GM21786 (cell line): ENCODE measurements at regions not wholly inside any gene's neighbourhood (a gene's known extent, or its start where the extent isn't known, plus 50 kb on each side); places are given as distances from the start of the nearest gene placed in this dataset.

Experiments used
- ATAC-seq: cut with Tn5 transposase; IDR thresholded peaks from one replicate; pipeline ENCODE4 v1.9.1; 2021; ENCODE audit not compliant: unreplicated experiment

DNA sequence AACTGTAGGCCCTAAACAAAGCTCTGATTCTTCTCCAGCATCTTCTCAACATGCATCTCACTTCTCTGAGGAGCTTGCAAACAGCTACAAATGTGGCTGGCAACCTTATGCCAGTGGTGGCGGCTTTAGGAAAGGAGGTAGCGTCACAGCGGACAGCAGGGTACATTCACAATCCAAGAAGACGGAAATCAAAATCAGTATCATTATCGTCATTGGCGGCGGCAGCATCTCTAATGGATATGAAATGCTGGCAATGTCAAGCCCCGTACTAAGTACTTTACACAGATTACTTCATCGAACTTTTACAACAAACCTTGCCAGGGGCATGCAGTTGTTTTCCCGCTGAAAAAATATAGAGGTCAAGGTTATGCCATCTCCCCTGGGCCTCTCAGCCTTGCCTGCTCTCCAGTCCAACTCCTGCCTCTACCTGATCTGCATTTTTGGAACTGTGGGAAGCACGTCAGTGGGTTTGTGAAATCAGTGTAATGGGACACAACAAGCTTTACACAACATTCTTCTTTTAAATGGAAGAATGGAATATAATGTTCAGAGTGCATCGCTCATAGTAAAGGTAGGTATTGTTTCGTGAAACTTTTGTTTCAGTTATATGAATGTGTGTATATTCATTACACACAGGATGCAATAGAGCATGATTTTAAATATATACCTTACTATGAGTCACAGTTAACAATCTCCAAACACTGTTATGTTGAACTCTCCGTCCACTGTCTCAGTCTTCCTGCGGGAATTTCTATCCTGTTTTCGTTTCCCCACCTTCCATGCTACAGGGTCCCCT is 152.9 kb downstream of the TTC32 start:
- no peak for ATAC-seq

DNA sequence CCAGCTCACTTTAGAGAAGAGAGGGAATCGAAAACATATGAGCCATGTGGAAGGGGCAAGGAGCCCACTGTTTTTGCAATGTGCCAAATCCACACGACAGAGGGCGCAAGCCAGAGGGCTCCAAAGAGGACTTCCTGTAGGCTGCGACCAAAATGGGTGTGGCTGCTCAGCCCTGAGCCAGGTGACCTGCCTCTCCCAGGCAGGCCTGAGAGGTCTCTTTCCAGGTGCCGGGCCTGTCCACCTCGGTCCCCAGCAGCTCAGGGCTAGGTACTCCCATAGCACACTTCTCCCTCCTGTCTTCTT is 153.8 kb downstream of the TTC32 start:
- no peak for ATAC-seq

DNA sequence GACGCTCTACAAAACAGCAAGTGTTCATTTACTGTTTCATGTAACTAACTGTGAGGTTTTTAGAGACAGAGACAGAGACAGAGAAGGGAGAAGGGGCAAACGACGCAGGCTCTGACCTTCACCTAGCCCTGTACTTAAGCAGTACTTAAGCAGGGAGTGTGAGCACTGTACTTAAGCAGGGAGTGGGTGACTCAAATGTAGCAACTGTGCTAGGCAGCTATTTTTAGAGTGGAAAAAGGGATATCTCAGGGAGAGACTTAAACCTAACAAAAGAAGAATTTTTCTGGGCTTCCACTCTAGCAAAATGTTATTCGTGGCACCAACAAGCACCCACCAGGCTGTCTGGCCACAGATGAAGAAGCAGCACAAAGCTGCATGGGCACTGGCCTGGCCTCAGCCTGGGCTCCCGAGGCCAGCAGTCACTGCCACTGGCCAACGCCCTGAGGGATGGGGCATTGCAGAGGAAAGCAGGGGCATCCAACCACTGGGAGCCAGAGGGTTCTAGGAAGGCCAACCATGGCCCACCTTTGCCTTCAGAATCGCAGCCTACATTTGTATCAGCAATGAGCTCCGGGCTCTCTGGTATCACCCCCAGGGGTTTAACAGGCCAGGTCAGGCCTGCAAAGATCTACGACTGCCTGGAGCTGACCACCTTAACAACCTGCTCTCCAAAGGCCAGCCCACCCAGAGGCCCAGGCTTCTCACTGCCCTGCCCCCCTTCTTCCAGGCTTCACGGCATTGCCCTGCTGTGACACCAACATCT is 154.3 kb downstream of the TTC32 start:
- ATAC-seq, result no peak

DNA sequence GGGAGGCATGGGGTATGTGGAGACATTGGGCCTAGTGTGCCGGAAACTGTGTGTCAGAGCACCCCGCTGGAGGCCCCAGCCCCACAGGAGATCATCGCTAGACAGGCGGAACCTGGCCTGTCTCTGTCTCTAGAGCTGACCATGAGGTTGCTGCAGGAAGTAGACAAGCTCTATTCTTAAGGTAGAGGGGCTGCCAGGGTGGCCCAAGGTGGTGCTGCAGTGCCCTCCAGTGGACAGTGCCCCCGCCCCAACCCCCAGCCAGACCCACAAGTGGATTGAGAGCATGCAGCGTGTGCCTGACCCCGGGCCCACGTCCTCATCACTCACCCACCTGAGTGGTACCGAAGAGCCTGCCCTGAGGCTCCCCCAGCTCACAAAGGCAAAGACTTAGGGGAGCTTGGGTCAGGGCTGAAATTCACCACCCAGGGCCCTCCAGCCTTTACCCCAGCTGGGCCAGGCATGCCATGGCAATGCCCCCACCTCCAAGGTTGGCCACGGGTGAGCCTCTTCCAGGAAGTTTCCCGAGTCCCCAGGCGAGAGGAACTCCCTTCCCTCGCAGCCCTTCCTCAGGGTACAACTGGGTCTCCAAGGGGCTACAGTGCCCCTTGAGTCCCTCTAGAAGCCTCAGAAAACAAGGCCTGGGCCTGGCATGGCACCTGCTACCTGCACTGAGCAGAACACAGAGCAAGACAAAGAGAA is 155.0 kb downstream of the TTC32 start:
- no peak for ATAC-seq

DNA sequence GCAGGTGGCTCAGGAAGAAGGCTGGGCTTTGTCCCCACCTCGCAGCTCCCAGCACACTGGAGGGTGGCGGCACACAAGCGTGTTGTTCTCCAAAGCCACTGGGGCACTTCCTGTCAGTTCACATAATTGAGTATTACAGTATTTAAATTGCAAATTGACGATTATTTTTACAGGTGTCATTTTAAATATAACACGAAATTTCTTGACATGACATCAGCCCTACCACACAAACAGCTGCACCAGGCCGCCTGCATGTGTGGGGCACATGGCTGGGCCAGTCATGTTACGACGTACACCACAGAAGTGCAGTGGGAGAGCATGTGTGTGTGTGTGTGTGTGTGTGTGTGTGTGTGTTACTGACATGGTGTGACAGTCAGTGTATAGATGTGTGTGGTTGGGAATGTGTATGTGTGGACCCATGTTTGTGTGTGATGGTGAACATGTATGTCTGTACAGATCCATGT is 155.6 kb downstream of the TTC32 start:
- no peak for ATAC-seq

DNA sequence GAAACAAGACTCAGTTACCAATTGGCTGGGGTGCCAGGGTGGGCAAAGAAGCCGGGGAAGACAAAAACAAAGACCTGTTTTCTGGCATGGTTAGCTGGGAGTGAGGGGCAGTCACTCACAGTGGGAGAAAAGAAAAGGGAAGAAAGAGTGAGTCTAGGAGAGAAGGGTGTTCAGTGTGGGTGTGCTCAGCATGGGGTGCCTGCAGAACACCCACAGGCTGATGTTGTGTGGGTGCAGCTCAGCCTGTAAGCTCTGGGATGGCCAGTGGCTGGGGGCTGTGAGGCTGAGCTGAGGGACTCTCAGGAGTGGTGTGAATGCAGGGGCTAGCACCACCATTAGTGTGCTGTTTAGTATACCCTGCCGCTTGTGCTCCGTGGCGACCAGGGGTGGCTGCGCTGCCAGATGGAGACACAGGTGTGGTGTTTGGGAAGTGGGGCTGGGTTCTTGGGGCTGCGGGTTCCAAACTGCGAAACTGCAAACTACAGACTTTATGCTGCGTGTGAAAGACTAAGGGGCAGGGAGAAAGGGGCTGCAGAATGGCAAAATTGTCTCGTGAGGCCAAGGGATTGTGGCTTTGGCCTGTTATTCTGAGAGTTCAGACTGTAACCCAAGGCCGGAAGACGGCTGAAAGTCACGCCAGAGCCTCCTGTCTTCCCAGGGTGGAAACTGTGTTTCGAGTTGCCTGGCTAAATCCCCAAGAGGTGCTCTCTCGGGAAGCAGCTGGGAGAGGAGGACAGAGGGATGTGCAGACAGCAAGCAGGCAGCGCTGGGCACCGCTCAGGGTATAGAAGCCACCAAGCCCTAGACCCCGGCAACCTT is 156.3 kb downstream of the TTC32 start:
- no peak for ATAC-seq

DNA sequence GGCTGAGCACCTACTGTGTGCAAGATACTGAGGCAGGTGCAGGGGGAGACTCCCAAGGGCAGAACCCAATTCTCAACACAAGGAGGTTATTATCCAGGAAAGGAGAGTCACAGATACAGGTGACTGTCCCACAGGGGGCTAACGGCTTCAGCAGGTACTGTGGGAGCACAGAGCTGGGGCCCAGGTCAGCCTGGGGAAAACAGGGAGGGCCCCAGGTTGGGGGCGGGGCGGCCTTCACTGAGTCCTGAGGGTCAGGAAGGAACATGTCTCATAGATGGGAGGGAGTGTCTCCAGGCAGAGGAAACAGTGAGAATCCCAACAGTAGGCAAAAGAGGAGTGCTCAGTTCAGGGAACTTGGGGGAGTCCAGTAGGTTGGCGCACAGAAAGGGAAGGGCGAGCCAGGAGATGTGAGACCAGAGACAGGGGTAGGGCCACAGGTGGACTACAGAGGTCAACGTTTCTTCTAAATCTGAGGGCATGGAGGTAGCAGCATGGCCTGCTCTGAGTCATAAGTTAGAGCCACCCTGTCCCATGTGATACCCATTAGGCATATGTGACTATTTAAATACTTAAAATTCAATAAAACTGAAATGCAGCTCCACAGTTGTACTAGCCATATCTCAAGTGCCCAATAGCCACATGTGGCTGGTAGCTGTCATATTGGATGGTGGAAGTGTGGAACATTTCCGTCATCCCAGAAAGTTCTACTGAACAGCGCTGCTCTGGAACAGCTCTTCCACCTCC is 157.2 kb downstream of the TTC32 start:
- ATAC-seq, result no peak

DNA sequence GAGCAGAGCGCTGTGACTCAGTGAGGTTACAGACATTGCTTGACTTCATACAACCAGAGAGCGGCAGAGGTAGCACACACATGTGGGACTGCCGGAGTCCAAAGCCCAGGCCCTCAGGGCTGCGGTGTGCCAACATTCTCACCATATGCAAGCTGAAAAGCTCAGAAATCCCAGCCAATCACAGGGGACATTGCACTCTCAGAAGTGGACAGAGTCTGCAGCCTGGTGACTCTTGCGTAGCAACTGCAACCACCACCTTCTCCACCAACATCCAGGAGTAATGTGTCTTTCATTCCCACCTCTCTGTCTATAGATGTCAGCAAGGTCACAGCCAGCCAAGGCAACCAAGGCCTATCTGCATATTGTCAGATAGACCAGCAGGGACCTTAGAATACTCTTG is 158.1 kb downstream of the TTC32 start:
- no peak for ATAC-seq

DNA sequence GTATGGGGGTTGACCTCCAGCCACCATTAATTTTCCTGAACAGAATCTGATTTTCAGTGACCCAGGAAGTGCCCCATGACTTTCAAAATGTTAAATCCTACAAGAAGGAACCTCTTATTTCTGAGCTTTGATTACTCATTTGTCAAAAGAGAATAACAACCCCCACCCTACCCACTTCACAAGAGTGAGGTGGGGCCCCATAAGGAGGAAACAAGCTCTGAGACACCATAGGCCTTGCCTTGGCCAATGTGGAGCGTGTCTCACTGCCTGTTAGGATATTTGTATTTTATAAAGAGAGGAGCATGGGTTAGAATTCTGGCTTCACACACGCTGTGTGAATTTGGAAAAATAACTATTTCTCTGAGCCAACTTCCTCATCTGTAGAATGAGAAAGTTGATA is 158.9 kb downstream of the TTC32 start:
- no peak for ATAC-seq

DNA sequence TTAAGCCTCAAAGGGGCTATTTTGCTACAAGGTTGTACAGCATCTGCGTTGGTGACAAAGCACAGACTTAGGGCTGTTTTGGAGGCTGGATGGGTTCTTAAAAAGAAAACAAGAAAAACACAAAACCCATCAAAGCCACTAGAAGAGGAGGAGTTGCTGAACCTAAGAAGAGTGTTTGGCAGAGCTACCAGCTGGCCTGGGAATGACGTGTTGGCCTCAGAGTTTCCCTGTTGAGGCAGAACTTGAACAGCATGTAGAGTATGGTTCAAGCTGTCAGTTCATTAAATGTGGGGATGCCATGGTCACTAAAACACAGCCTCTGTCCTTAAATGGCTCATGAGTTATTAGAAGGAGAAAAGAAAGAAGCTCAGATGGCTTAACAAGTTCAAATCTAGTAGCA is 162.5 kb downstream of the TTC32 start:
- ATAC-seq, result no peak

DNA sequence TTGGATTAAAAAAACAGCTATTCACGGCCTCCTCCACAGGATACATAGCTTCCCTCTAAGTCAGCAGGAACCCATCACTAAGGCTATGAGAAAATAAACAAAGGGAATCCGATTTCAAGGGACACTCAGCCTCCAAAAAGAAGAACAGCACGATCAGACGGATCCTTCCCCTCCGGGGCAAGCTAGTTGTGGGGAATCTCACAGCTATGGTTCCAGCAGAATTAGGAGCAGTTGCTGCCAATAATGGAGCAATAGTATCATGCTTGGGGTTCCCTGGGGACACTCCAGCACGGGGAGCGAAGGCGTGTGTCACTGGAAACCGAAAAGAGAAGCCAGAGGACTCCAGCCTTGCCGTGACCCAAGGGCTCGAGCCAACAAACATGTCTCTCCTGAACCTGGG is 163.1 kb downstream of the TTC32 start:
- ATAC-seq, result no peak

DNA sequence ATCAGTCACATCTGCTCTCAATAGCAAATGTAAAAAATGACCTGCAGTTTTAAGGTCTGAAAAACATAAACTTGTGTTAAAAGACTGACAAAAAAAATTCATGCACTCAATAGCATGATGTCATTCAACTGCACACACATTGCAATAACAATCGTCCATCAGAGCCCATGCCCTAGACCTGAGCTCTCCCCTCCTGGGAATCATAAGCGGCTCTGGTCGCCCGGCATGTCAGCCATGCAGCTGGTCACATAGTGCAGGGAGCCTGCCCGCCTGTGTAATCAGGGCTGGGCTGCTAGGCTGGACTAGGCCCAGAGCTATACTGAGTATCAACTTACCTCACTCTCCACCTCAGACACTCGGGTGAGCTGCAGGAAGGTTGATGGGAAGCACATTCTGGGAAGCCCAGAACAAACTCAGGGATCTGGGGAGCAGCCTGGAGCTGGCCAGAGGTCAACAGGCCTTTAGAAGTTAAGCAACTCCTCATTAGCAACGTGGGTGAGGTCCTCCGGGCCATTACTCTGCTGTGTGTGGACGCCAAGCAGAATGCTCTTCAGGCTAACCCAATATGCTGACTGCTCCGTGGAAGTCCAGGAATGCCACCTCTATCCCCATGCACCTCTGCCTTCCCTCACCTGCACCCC is 165.5 kb downstream of the TTC32 start:
- no peak for ATAC-seq

DNA sequence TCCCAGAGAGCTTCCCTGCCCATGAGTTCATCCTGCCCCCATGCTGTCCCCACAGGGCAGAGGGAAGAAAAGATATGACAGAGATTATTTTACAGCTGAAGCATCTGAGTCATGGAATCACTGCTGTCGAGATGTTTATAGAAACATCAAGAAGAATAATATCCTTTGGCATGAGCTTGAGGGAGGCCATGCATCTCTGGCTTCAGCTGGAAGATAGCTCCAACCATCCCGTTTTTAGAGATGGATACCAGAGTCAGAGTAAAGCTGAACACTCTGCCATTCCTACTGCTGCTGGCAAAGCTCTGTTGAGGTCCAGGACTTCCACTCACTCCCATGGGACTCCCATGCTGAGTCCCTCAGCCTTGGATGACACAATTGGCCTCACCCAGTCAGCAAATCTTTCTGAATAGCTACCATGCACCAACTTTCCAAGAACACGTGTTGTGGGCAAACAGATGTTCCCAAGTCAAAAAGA is 167.8 kb downstream of the TTC32 start:
- no peak for ATAC-seq

DNA sequence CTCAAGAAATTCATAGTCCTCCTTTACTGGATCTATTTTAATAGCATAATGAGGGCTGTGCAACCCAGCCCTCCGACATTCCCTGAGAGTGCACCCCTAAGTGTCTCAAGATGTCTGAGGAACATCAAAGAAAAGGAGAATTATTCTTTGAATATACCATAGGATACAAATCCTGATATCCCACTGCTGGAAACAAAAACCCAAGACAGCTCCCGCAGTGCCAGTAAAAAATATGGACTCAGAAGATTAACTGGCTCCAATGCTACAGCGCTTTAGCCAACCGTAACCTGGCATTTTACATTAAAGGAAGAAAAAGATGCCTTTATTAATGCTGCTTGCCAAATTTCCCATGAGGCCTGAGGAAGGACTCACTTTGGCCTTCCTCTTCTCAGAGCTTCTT is 168.4 kb downstream of the TTC32 start:
- ATAC-seq, result no peak

DNA sequence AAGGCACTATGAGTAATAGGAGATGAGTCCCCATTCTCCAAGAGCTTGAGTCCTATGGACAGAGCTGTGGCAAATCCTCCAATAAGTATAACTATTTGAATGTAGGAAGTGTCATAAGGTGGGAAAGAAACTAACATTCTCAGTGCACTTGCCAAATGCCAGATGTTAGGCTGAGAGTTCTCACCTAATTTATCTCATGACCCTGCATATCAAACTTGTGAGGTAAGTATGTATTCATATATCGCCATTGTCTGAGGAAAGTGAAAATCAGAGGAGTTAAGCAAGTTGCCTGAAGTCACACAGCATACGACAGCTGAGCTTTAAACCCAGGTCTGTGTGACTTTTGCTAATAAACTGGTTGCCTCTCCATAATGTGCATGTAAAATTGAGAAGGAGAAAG is 169.5 kb downstream of the TTC32 start:
- ATAC-seq, result no peak

DNA sequence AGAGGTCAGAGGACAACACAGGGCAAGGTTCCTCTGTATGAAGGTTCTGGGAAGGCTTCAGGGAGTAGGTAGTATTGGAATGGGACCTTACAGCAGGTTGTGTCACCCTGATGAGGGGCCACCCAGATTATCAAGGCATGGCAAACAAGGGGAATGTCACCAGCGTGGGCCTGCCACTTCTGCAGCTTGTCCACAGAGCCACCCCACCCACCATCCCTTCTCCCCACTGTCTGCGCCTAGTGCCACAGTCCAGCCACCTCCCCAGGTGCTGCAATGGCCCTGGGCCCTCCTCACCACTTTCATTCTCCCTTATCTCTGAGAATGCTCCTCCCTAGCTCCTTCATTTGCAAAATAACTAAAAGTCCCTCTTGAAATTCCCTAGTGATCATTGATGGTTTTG is 170.3 kb downstream of the TTC32 start:
- no peak for ATAC-seq

DNA sequence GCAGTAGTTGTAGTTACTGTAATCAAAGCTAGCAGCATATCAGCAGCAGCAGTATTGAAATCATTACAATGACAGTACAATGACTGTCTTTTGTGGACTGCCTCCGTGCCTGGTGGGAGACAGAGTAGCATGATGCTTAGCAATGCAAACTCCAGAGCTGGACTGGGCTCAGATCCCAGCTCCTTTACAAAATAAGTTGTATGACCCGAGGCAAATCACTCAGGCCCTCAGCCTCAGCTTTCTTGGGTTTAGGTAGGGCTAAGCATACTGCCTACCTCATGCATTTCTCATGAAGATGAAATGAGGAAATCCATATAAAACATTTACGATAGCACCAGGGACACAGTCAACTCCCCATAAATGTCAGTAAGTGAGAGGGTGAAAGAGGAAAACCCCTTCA is 170.7 kb downstream of the TTC32 start:
- no peak for ATAC-seq

DNA sequence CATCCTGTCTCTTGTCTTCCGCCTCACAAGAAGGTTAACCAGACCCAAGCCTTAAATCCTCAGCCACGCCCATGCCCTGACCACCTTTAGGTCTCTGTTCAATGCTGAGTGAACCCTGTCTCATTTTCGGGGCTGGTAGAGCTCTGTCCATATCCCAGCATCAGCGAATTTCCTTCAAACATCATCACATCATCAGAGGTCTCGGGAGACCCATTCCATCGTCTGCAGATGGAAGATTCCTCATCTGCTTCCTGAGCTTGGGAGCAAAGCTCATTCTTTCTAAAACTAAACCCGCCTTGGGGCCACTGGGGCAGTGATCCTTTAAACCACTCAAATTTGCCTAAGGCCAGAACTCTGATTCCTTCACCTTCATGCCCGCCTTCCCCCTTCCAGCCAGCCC is 173.7 kb downstream of the TTC32 start:
- no peak for ATAC-seq

DNA sequence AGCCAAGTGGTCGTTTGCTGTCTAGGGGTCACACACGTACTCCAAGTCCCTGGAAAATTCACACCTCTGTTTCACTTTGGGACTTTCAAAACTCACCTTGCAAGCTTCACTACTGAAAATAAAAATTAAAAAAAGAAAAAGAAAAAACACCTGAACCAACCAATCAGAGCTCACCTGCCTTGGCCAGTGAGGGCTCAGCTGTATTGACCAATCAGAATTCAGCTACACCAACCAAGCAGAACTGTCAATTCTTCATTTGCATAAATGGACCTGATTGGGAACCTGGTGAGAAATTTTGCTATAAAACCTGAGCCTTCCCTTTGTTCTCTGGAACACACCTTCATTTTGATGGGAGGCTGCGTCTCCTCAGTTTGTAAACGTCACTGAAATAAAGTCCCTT is 176.4 kb downstream of the TTC32 start:
- no peak for ATAC-seq

DNA sequence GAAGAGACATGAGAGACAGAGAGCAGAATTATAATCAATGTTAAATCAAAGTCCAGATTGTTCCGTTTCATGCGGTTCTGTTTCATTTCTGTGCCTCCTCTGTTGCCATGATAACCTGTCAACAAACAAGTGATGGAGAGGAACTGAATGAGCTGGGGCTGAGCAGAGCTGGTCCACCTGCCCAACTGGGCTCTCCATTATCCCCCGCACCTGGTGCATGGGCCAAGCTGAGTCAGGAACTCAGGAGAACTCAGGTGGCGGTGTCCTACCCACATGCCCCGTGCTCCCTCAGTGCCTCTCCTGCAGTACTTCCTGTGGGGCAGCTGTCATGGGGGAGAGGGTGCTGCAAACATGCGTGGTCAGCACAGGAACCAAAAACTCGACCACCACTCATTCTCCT is 178.8 kb downstream of the TTC32 start:
- no peak for ATAC-seq
